ENCODE measurements at regions not wholly inside any gene's neighbourhood (a gene's known extent, or its start where the extent isn't known, plus 50 kb on each side); places are given as distances from the start of the nearest gene placed in this dataset.

DNA sequence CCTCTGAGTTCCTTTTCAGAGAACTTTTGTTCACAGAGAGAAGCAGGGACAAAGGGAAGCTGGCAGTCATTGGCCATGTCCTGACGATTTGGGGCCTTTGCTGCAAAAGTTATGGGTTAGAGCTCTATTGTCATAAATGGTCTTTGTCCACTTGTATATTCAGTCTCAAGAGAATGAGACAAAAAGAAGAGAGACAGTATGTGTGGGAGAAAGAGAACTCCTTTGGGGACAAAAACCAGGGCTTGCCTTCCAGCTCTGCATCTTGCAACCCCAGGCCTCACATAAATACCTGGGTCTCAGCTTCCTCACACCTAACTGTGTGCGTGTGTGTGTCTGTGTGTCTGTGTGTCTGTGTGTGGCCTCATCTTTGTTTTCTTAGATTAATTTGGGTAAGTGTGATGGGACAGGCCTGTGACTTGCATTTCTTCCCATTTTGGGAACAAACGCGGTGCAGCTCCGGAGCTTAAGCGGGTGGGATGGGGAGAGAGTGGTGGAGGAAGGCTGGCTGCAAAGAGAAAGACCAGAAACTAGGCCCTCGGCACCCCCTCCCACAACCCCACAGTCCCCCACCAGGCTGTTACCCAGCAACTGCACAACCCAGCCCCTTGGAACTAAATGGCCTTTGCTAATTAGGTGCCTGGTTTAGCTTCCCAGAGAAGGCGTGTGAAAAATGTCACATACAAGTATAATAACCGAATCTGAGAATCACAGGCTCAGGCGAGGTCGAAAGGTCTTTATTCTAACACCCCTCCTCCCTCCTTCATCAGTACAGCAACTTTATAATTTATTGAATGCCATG, 376.9 kb downstream of the CDK5RAP2 start:
- Histone ChIP-seq H3K9ac (ENCODE audit: low read length) (no peak overlapping the region), H3K4me2 (ENCODE audit: low read length) (no peak overlapping the region)
- no peak for TF ChIP-seq EZH2 (IDR thresholded peaks at IDR 0.05; ENCODE audit: borderline replicate concordance, low read length)
- TF ChIP-seq, protein P1, sequence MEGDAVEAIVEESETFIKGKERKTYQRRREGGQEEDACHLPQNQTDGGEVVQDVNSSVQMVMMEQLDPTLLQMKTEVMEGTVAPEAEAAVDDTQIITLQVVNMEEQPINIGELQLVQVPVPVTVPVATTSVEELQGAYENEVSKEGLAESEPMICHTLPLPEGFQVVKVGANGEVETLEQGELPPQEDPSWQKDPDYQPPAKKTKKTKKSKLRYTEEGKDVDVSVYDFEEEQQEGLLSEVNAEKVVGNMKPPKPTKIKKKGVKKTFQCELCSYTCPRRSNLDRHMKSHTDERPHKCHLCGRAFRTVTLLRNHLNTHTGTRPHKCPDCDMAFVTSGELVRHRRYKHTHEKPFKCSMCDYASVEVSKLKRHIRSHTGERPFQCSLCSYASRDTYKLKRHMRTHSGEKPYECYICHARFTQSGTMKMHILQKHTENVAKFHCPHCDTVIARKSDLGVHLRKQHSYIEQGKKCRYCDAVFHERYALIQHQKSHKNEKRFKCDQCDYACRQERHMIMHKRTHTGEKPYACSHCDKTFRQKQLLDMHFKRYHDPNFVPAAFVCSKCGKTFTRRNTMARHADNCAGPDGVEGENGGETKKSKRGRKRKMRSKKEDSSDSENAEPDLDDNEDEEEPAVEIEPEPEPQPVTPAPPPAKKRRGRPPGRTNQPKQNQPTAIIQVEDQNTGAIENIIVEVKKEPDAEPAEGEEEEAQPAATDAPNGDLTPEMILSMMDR (IDR thresholded peaks at IDR 0.05; ENCODE audit: low read length): no peak

DNA sequence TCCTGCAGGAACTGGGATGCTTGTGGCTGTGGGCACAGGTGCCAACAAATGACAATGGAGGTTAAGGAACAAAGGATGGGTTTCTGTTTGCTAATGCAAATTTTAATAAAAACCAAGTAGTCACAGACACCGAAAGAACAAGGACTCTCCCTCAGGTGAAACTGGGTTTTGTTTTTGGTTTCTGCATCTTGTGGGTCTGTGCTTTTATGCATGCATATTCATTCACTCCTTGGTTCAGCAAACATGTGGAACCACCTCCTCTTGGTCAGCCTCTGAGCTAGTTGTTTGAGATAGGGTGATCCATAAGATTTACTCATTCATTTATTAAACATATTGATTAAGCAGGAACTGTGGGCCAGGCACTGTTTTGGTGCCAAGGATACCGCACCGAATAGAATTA, 381.9 kb downstream of the CDK5RAP2 start:
- no peaks in the 10 kb centered on the region for H3K79me2 ChIP-seq (ENCODE audit: insufficient read depth, low read length)
- H3K27me3 ChIP-seq (ENCODE audit: insufficient read depth, low read length): no peaks in the 10 kb centered on the region
- H3K4me3 ChIP-seq (ENCODE audit: low read depth, low read length, poor library complexity, severe bottlenecking): no peak overlapping the region
- H3K27ac ChIP-seq (ENCODE audit: low read depth, low read length, poor library complexity, severe bottlenecking): no peak overlapping the region
- no peaks in the 10 kb centered on the region for H3K9me2 ChIP-seq (ENCODE audit: low read depth, low read length)
- no peaks in the 10 kb centered on the region for H3K36me3 ChIP-seq (ENCODE audit: insufficient read depth, low read length)
- H3K4me2 ChIP-seq (ENCODE audit: low read length): no peak overlapping the region
- no peaks in the 10 kb centered on the region for H3K4me1 ChIP-seq (ENCODE audit: insufficient read depth, low read length, severe bottlenecking)
- no peak overlapping the region for H2AFZ ChIP-seq (ENCODE audit: low read length)
- no peaks in the 10 kb centered on the region for H3F3A ChIP-seq (ENCODE audit: insufficient read depth, low read length)
- H4K20me1 ChIP-seq (ENCODE audit: insufficient read depth, low read length): no peaks in the 10 kb centered on the region
- TF ChIP-seq, protein P1 (IDR thresholded peaks at IDR 0.05; ENCODE audit: low read length): no peak
- H3K9ac ChIP-seq (ENCODE audit: low read length): no peak overlapping the region
- no peaks in the 10 kb centered on the region for H3K9me3 ChIP-seq (ENCODE audit: low read length)

More for the DNA sequence above, 376.9 kb downstream of the CDK5RAP2 start:
- Histone ChIP-seq H3K79me2 (ENCODE audit: insufficient read depth, low read length) (no peaks in the 10 kb centered on the region), H3K9me2 (ENCODE audit: low read depth, low read length) (no peaks in the 10 kb centered on the region), H3K4me1 (ENCODE audit: insufficient read depth, low read length, severe bottlenecking) (no peaks in the 10 kb centered on the region), H4K20me1 (ENCODE audit: insufficient read depth, low read length) (no peaks in the 10 kb centered on the region), H3K36me3 (ENCODE audit: insufficient read depth, low read length) (no peaks in the 10 kb centered on the region), H3K27me3 (ENCODE audit: insufficient read depth, low read length) (no peaks in the 10 kb centered on the region), H3F3A (ENCODE audit: insufficient read depth, low read length) (no peaks in the 10 kb centered on the region), H2AFZ (ENCODE audit: low read length) (no peak overlapping the region), H3K4me3 (ENCODE audit: low read depth, low read length, poor library complexity, severe bottlenecking) (no peak overlapping the region), H3K9me3 (ENCODE audit: low read length) (no peaks in the 10 kb centered on the region), H3K27ac (ENCODE audit: low read depth, low read length, poor library complexity, severe bottlenecking) (no peak overlapping the region)

DNA sequence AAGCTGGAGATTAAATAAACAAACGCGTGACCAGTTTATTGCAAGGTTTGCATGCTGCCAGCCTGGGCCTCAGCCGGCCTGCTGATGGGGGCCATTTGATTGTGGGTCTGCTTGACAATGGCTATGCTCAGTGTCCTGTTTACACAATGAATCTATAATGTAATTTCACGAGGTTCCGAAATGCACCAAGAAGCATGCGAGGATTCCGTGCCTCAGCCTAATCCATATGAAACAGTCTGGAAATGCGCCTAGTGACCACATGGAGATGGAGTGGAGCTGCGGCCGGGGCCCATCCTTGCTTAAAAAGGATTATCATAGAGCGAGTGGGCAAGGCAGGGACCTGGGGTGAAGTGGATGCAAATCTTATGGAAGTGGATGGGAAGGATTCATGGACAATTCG, 382.4 kb downstream of the CDK5RAP2 start:
- Histone ChIP-seq H3K9me3 (ENCODE audit: low read length) (no peaks in the 10 kb centered on the region), H3K9me2 (ENCODE audit: low read depth, low read length) (no peaks in the 10 kb centered on the region), H3K79me2 (ENCODE audit: insufficient read depth, low read length) (no peaks in the 10 kb centered on the region), H3F3A (ENCODE audit: insufficient read depth, low read length) (no peaks in the 10 kb centered on the region), H3K36me3 (ENCODE audit: insufficient read depth, low read length) (no peaks in the 10 kb centered on the region), H3K4me1 (ENCODE audit: insufficient read depth, low read length, severe bottlenecking) (no peaks in the 10 kb centered on the region), H3K27ac (ENCODE audit: low read depth, low read length, poor library complexity, severe bottlenecking) (no peak overlapping the region), H4K20me1 (ENCODE audit: insufficient read depth, low read length) (no peaks in the 10 kb centered on the region), H3K4me3 (ENCODE audit: low read depth, low read length, poor library complexity, severe bottlenecking) (no peak overlapping the region), H2AFZ (ENCODE audit: low read length) (no peak overlapping the region), H3K9ac (ENCODE audit: low read length) (no peak overlapping the region), H3K27me3 (ENCODE audit: insufficient read depth, low read length) (no peaks in the 10 kb centered on the region), H3K4me2 (ENCODE audit: low read length) (no peak overlapping the region)
- TF ChIP-seq, protein P1 (IDR thresholded peaks at IDR 0.05; ENCODE audit: low read length): no peak

All from OCI-LY1 (cell line).